SU-DHL-6 (cell line): ENCODE measurements at regions not wholly inside any gene's neighbourhood (a gene's known extent, or its start where the extent isn't known, plus 50 kb on each side); places are given as distances from the start of the nearest gene placed in this dataset.

Experiments used
- H2AFZ ChIP-seq: fragments of 200-600 bp; sonication (generic); 2 replicates; pipeline ENCODE4 v1.6.1; 2014; ENCODE audit warnings: low read depth, mild to moderate bottlenecking, moderate library complexity, mixed read lengths, antibody characterized with exemption, low read length; ENCODE audit not compliant: severe bottlenecking
- H3F3A ChIP-seq: fragments of 200-600 bp; shearing (Covaris generic); 2 replicates; pipeline ENCODE4 v1.6.0; 2016; ENCODE audit warnings: antibody characterized with exemption, mild to moderate bottlenecking; ENCODE audit not compliant: insufficient read depth
- H3K27ac ChIP-seq: fragments of 200-600 bp; sonication (generic); 2 replicates; pipeline ENCODE4 v1.5.1; 2016; ENCODE audit warnings: low read depth, mild to moderate bottlenecking, low read length, moderate library complexity, mixed read lengths
- H3K27me3 ChIP-seq: fragments of 200-600 bp; sonication (generic), shearing (Covaris generic); 2 replicates; pipeline ENCODE4 v1.6.0; 2014; ENCODE audit warnings: mild to moderate bottlenecking, low read length
- H3K36me3 ChIP-seq: fragments of 200-600 bp; sonication (generic); 2 replicates; pipeline ENCODE4 v1.6.1; 2014; ENCODE audit warnings: mild to moderate bottlenecking, low read length, mixed read lengths
- H3K4me2 ChIP-seq: fragments of 300-600, 200-600 bp; shearing (Covaris generic), sonication (generic); 2 replicates; pipeline ENCODE4 v1.6.0; 2014; ENCODE audit warnings: low read length, low read depth, mild to moderate bottlenecking; ENCODE audit not compliant: poor library complexity, severe bottlenecking
- H3K4me3 ChIP-seq: fragments of 200-600 bp; sonication (generic); 2 replicates; pipeline ENCODE4 v1.5.1; 2014; ENCODE audit warnings: antibody characterized with exemption, low read length, mild to moderate bottlenecking, mixed read lengths; ENCODE audit not compliant: insufficient read depth, poor library complexity, severe bottlenecking
- H3K79me2 ChIP-seq: fragments of 200-600 bp; sonication (generic); 2 replicates; pipeline ENCODE4 v1.6.1; 2014; ENCODE audit warnings: mild to moderate bottlenecking, low read length, moderate library complexity; ENCODE audit not compliant: insufficient read depth
- H3K9ac ChIP-seq: fragments of 200-600 bp; sonication (generic); 2 replicates; pipeline ENCODE4 v1.7.0; 2014; ENCODE audit warnings: mild to moderate bottlenecking, low read length
- H3K9me2 ChIP-seq: fragments of 200-600 bp; sonication (generic); replicated peaks from 2 replicates; pipeline ENCODE4 v1.6.1; 2014; ENCODE audit warnings: low read length; ENCODE audit not compliant: insufficient read depth
- H3K9me3 ChIP-seq: fragments of 200-600 bp; sonication (generic); 2 replicates; pipeline ENCODE4 v1.6.1; 2014; ENCODE audit warnings: low read length, mixed read lengths; ENCODE audit not compliant: insufficient read depth
- H4K20me1 ChIP-seq: fragments of 200-600 bp; sonication (generic); 2 replicates; pipeline ENCODE4 v1.6.1; 2014; ENCODE audit warnings: low read depth, mild to moderate bottlenecking, antibody characterized with exemption, low read length, moderate library complexity, mixed read lengths
- CTCF ChIP-seq: fragments of 200-600 bp; sonication (generic); IDR thresholded peaks from one replicate; pipeline ENCODE4 v1.5.1; 2017; ENCODE audit warnings: antibody characterized with exemption, mild to moderate bottlenecking, low read length, moderate library complexity; ENCODE audit not compliant: insufficient read depth, poor library complexity, severe bottlenecking
- EZH2phosphoT487 ChIP-seq: fragments of 200-600 bp; sonication (generic), shearing (Covaris generic); conservative IDR thresholded peaks from 2 replicates; pipeline ENCODE4 v1.6.1; 2018; ENCODE audit warnings: mild to moderate bottlenecking, antibody characterized with exemption, low read length, moderate library complexity, mixed read lengths

- Histone ChIP-seq H2AFZ (peak overlapping the region; percentile 54), H3K4me2 (peak overlapping the region; percentile 39)
- TF ChIP-seq EZH2phosphoT487 (no peak), CTCF (no peak)
Measured at GRCh38 chr21:35342440-35342839, 293.3 kb upstream of the RUNX1 start.

GRCh38 chr21:35340273-35340672, 291.2 kb upstream of the RUNX1 start:
- no peak overlapping the region for H3K4me2 ChIP-seq
- no peaks in the 10 kb centered on the region for H4K20me1 ChIP-seq
- no peak for TF ChIP-seq CTCF
- no peak for TF ChIP-seq EZH2phosphoT487
- no peaks in the 10 kb centered on the region for H3K36me3 ChIP-seq
- H3F3A ChIP-seq = no peaks in the 10 kb centered on the region
- H3K27ac ChIP-seq = no peak overlapping the region
- no peak overlapping the region for H3K9ac ChIP-seq
- no peak overlapping the region for H3K4me3 ChIP-seq
- no peaks in the 10 kb centered on the region for H3K79me2 ChIP-seq
- no peak overlapping the region for H2AFZ ChIP-seq
- no peaks in the 10 kb centered on the region for H3K9me3 ChIP-seq
- no peaks in the 10 kb centered on the region for H3K27me3 ChIP-seq
- H3K9me2 ChIP-seq = no peaks in the 10 kb centered on the region

More at GRCh38 chr21:35342440-35342839, 293.3 kb upstream of the RUNX1 start:
- Histone ChIP-seq H3K27me3 (no peaks in the 10 kb centered on the region), H3K9me2 (no peaks in the 10 kb centered on the region), H3K27ac (no peak overlapping the region), H3F3A (no peaks in the 10 kb centered on the region), H3K9ac (no peak overlapping the region), H3K36me3 (no peaks in the 10 kb centered on the region), H3K4me3 (no peak overlapping the region), H4K20me1 (no peaks in the 10 kb centered on the region), H3K79me2 (no peaks in the 10 kb centered on the region), H3K9me3 (no peaks in the 10 kb centered on the region)

- Histone ChIP-seq H3K9me3 (no peaks in the 10 kb centered on the region), H4K20me1 (no peaks in the 10 kb centered on the region), H3K9me2 (no peaks in the 10 kb centered on the region), H3K27me3 (no peaks in the 10 kb centered on the region), H3F3A (no peaks in the 10 kb centered on the region), H3K36me3 (no peaks in the 10 kb centered on the region), H2AFZ (no peak overlapping the region), H3K4me2 (no peak overlapping the region), H3K9ac (no peak overlapping the region), H3K4me3 (no peak overlapping the region), H3K27ac (no peak overlapping the region), H3K79me2 (no peaks in the 10 kb centered on the region)
- TF ChIP-seq CTCF (no peak), EZH2phosphoT487 (no peak)
Measured at GRCh38 chr21:35338881-35339632, 290.0 kb upstream of the RUNX1 start.
